ENCODE measurements at regions not wholly inside any gene's neighbourhood (a gene's known extent, or its start where the extent isn't known, plus 50 kb on each side); places are given as distances from the start of the nearest gene placed in this dataset.
"Not testable (repeated sequence)": the region's sequence is repeated elsewhere in the genome, so short reads cannot be mapped to it uniquely, and the experiment has no call there.

- H3K9ac ChIP-seq (ENCODE audit: insufficient read depth in 1 of 2, low read depth in 2 of 2, low read length in 2 of 2); CTCF ChIA-PET (ENCODE audit: low intra/inter-chr PET ratio): not testable (repeated sequence)
Observed at GRCh38 chr21:27902904-27903303, 936.0 kb upstream of the ADAMTS5 start.

DNA sequence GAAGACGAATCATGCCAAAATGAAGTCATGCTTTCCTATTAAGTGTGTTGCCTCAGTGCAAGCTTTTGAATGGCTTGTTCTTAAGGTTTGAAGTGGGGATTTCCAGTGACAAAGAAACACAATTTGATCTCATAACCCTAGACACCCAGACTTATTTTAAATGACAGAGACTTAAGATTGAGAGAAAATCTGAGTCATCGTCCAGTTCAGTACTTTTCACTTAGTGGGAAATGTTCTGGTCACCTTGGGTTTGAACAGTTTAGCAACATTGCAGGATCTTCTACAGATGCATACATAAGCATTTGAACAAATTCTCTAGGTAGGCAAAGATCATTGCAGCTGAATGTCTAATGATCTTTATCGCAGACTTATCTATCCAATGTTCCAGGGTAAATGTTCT is 926.7 kb upstream of the ADAMTS5 start:
- H3K4me1 ChIP-seq (replicated peaks in 1 of 2; ENCODE audit: control insufficient read depth in 2 of 2, insufficient read depth in 2 of 2, low read length in 2 of 2); intact Hi-C loops (cut with micrococcal nuclease); H3K79me2 ChIP-seq (ENCODE audit: control insufficient read depth, insufficient read depth, low read length); H4K20me1 ChIP-seq (replicated peaks; ENCODE audit: control insufficient read depth, insufficient read depth, low read length); BruUV-seq (replicated peaks); FAIRE-seq; H3K4me3 ChIP-seq; H3K9me3 ChIP-seq (replicated peaks; ENCODE audit: control insufficient read depth, insufficient read depth, low read depth, low read length); ATAC-seq; H3K4me2 ChIP-seq (ENCODE audit: insufficient read depth, low read length); POLR2A ChIA-PET; H3K27ac ChIP-seq (ENCODE audit: extremely low read depth, low read depth, low read length); CTCF ChIA-PET (ENCODE audit: low intra/inter-chr PET ratio); in situ Hi-C loops (cut with MboI); DNase-seq (ENCODE audit: extremely low read depth in 1 of 4, low spot score in 3 of 4); H2AFZ ChIP-seq (ENCODE audit: low read depth, low read length); H3K36me3 ChIP-seq (ENCODE audit: control insufficient read depth, insufficient read depth, low read length); H3K27me3 ChIP-seq (ENCODE audit: control insufficient read depth in 2 of 2, insufficient read depth in 2 of 2, low read length in 2 of 2); H3K9me1 ChIP-seq (ENCODE audit: control insufficient read depth, insufficient read depth, low read length); H3K9ac ChIP-seq (ENCODE audit: insufficient read depth in 1 of 2, low read depth in 2 of 2, low read length in 2 of 2): not testable (repeated sequence)
- WGBS (ENCODE audit: insufficient coverage, low coverage, missing lambda C conversion rate) = 0% methylated on average over 2 of the region's 3 CpGs

More at GRCh38 chr21:27902904-27903303, 936.0 kb upstream of the ADAMTS5 start:
- 3% methylated on average over 2 of the region's 2 CpGs for WGBS (ENCODE audit: insufficient coverage, low coverage, missing lambda C conversion rate)
- ATAC-seq; POLR2A ChIA-PET; H3K9me1 ChIP-seq (ENCODE audit: control insufficient read depth, insufficient read depth, low read length); intact Hi-C loops (cut with micrococcal nuclease); DNase-seq (ENCODE audit: extremely low read depth in 1 of 4, low spot score in 3 of 4); H3K9me3 ChIP-seq (replicated peaks; ENCODE audit: control insufficient read depth, insufficient read depth, low read depth, low read length); H2AFZ ChIP-seq (ENCODE audit: low read depth, low read length); H3K4me3 ChIP-seq; H3K4me2 ChIP-seq (ENCODE audit: insufficient read depth, low read length); H3K27ac ChIP-seq (ENCODE audit: extremely low read depth, low read depth, low read length); BruUV-seq (replicated peaks); H3K27me3 ChIP-seq (ENCODE audit: control insufficient read depth in 2 of 2, insufficient read depth in 2 of 2, low read length in 2 of 2); FAIRE-seq; H3K4me1 ChIP-seq (replicated peaks in 1 of 2; ENCODE audit: control insufficient read depth in 2 of 2, insufficient read depth in 2 of 2, low read length in 2 of 2); H4K20me1 ChIP-seq (replicated peaks; ENCODE audit: control insufficient read depth, insufficient read depth, low read length); in situ Hi-C loops (cut with MboI); H3K79me2 ChIP-seq (ENCODE audit: control insufficient read depth, insufficient read depth, low read length); H3K36me3 ChIP-seq (ENCODE audit: control insufficient read depth, insufficient read depth, low read length): not testable (repeated sequence)

DNA sequence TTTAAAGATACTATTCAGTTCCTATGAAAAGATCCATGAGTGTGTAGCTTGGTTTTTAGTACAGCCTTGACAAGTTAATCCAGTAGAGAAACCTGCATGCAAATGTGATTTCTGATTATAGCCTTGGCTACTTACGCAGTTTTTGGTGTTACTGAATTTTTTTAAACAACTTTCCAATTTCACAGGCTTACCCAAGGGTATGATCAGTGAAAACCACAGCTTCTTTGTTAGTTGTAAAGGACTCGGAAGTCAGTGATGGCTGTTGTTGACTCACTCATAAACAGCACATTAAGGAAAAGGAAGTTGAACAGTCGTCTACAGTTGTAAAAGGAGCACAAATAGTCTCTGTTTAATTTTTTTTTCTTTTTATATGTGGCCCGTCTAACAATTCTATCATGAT is 924.6 kb upstream of the ADAMTS5 start:
- H3K9me3 ChIP-seq (replicated peaks; ENCODE audit: control insufficient read depth, insufficient read depth, low read depth, low read length); H3K9ac ChIP-seq (ENCODE audit: insufficient read depth in 1 of 2, low read depth in 2 of 2, low read length in 2 of 2); H3K4me3 ChIP-seq; H3K9me1 ChIP-seq (ENCODE audit: control insufficient read depth, insufficient read depth, low read length); FAIRE-seq; H3K27me3 ChIP-seq (ENCODE audit: control insufficient read depth in 2 of 2, insufficient read depth in 2 of 2, low read length in 2 of 2); H3K4me1 ChIP-seq (replicated peaks in 1 of 2; ENCODE audit: control insufficient read depth in 2 of 2, insufficient read depth in 2 of 2, low read length in 2 of 2); H2AFZ ChIP-seq (ENCODE audit: low read depth, low read length); in situ Hi-C loops (cut with MboI); H4K20me1 ChIP-seq (replicated peaks; ENCODE audit: control insufficient read depth, insufficient read depth, low read length); CTCF ChIA-PET (ENCODE audit: low intra/inter-chr PET ratio); H3K79me2 ChIP-seq (ENCODE audit: control insufficient read depth, insufficient read depth, low read length); BruUV-seq (replicated peaks); intact Hi-C loops (cut with micrococcal nuclease); H3K27ac ChIP-seq (ENCODE audit: extremely low read depth, low read depth, low read length); POLR2A ChIA-PET; DNase-seq (ENCODE audit: extremely low read depth in 1 of 4, low spot score in 3 of 4); ATAC-seq; H3K36me3 ChIP-seq (ENCODE audit: control insufficient read depth, insufficient read depth, low read length); H3K4me2 ChIP-seq (ENCODE audit: insufficient read depth, low read length): not testable (repeated sequence)
- WGBS (ENCODE audit: insufficient coverage, low coverage, missing lambda C conversion rate) = 0% methylated on average over 4 of the region's 4 CpGs

GRCh38 chr21:27887808-27888455 is 921.0 kb upstream of the ADAMTS5 start:
- H3K79me2 ChIP-seq (ENCODE audit: control insufficient read depth, insufficient read depth, low read length); H3K9ac ChIP-seq (ENCODE audit: insufficient read depth in 1 of 2, low read depth in 2 of 2, low read length in 2 of 2); H3K27me3 ChIP-seq (ENCODE audit: control insufficient read depth in 2 of 2, insufficient read depth in 2 of 2, low read length in 2 of 2); intact Hi-C loops (cut with micrococcal nuclease); H3K9me1 ChIP-seq (ENCODE audit: control insufficient read depth, insufficient read depth, low read length); H3K4me3 ChIP-seq; DNase-seq (ENCODE audit: extremely low read depth in 1 of 4, low spot score in 3 of 4); H3K36me3 ChIP-seq (ENCODE audit: control insufficient read depth, insufficient read depth, low read length); H4K20me1 ChIP-seq (replicated peaks; ENCODE audit: control insufficient read depth, insufficient read depth, low read length); ATAC-seq; BruUV-seq (replicated peaks); CTCF ChIA-PET (ENCODE audit: low intra/inter-chr PET ratio); H3K4me2 ChIP-seq (ENCODE audit: insufficient read depth, low read length); H3K9me3 ChIP-seq (replicated peaks; ENCODE audit: control insufficient read depth, insufficient read depth, low read depth, low read length); H3K4me1 ChIP-seq (replicated peaks in 1 of 2; ENCODE audit: control insufficient read depth in 2 of 2, insufficient read depth in 2 of 2, low read length in 2 of 2); FAIRE-seq; H2AFZ ChIP-seq (ENCODE audit: low read depth, low read length); in situ Hi-C loops (cut with MboI); H3K27ac ChIP-seq (ENCODE audit: extremely low read depth, low read depth, low read length): not testable (repeated sequence)
- WGBS (ENCODE audit: insufficient coverage, low coverage, missing lambda C conversion rate) = 0% methylated on average over 1 of the region's 1 CpG
- POLR2A ChIA-PET = interaction anchor here (1.1 kb wide), 1 partner anchor 11 kb away, joined by 3 read pairs; no protein-coding TSS in a partner anchor
